ENCODE measurements at regions not wholly inside any gene's neighbourhood (a gene's known extent, or its start where the extent isn't known, plus 50 kb on each side); places are given as distances from the start of the nearest gene placed in this dataset.

- no peak for DNase-seq (ENCODE audit: low spot score)
Observed at GRCh38 chr9:13596383-13596970, 317.0 kb upstream of the MPDZ start.

GRCh38 chr9:13590996-13591395 lies 311.5 kb upstream of the MPDZ start:
- DNase-seq (ENCODE audit: low spot score), result no peak

GRCh38 chr9:13589034-13589737 lies 309.7 kb upstream of the MPDZ start:
- no peak for DNase-seq (ENCODE audit: low spot score)

GRCh38 chr9:13588151-13589033 lies 308.9 kb upstream of the MPDZ start:
- DNase-seq (ENCODE audit: low spot score), result no peak

GRCh38 chr9:13587571-13587970 lies 308.1 kb upstream of the MPDZ start:
- DNase-seq (ENCODE audit: low spot score), result no peak

- no peak for DNase-seq (ENCODE audit: low spot score)
Observed at GRCh38 chr9:13586587-13587374, 307.3 kb upstream of the MPDZ start.

- no peak for DNase-seq (ENCODE audit: low spot score)
Observed at GRCh38 chr9:13580760-13581159, 301.3 kb upstream of the MPDZ start.

- DNase-seq (ENCODE audit: low spot score), result no peak
Observed at GRCh38 chr9:13580131-13580530, 300.6 kb upstream of the MPDZ start.

GRCh38 chr9:13576101-13576500 lies 296.6 kb upstream of the MPDZ start:
- DNase-seq (ENCODE audit: low spot score), result no peak

- no peak for DNase-seq (ENCODE audit: low spot score)
Observed at GRCh38 chr9:13575558-13575957, 296.1 kb upstream of the MPDZ start.

GRCh38 chr9:13570068-13570974 lies 290.8 kb upstream of the MPDZ start:
- DNase-seq (ENCODE audit: low spot score), result no peak

GRCh38 chr9:13569602-13570067 lies 290.1 kb upstream of the MPDZ start:
- no peak for DNase-seq (ENCODE audit: low spot score)

GRCh38 chr9:13568841-13569601 lies 289.5 kb upstream of the MPDZ start:
- DNase-seq (ENCODE audit: low spot score), result no peak

- DNase-seq (ENCODE audit: low spot score), result no peak
Observed at GRCh38 chr9:13568405-13568804, 288.9 kb upstream of the MPDZ start.

- DNase-seq (ENCODE audit: low spot score), result no peak
Observed at GRCh38 chr9:13567833-13568232, 288.3 kb upstream of the MPDZ start.

GRCh38 chr9:13557746-13558145 lies 278.3 kb upstream of the MPDZ start:
- no peak for DNase-seq (ENCODE audit: low spot score)

GRCh38 chr9:13556656-13557055 lies 277.2 kb upstream of the MPDZ start:
- no peak for DNase-seq (ENCODE audit: low spot score)

GRCh38 chr9:13555989-13556500 lies 276.6 kb upstream of the MPDZ start:
- DNase-seq (ENCODE audit: low spot score), result no peak

- DNase-seq (ENCODE audit: low spot score), result no peak
Observed at GRCh38 chr9:13555516-13555915, 276.0 kb upstream of the MPDZ start.

GRCh38 chr9:13554626-13555025 lies 275.1 kb upstream of the MPDZ start:
- no peak for DNase-seq (ENCODE audit: low spot score)
